SK-N-SH (cell line): ENCODE measurements at regions not wholly inside any gene's neighbourhood (a gene's known extent, or its start where the extent isn't known, plus 50 kb on each side); places are given as distances from the start of the nearest gene placed in this dataset.

Experiments
- CTCF ChIA-PET: fragments of 300-600, 350-600 bp; formaldehyde crosslinking; extraction: SDS; loops from one replicate; lab custom pipeline; 2021; lab: Yijun Ruan, JAX
- POLR2A ChIA-PET: fragments of 350-600 bp; sonication (Branson Sonifier 250); formaldehyde crosslinking; extraction: SDS; loops from one replicate; lab custom pipeline; 2020; ENCODE audit warnings: antibody characterized with exemption, inconsistent platforms; lab: Yijun Ruan, JAX
- DNase-seq: peaks from one replicate; pipeline ENCODE4 v3.0.0; 2012
- H2AFZ ChIP-seq: fragments of 200-600 bp; sonication (generic); 2 replicates; pipeline ENCODE4 v1.8.1; 2016; ENCODE audit warnings: antibody characterized with exemption, mild to moderate bottlenecking, low read depth
- H3F3A ChIP-seq: fragments of 200-600 bp; sonication (generic); replicated peaks from 2 replicates; pipeline ENCODE3; 2016; ENCODE audit warnings: antibody characterized with exemption, mild to moderate bottlenecking; ENCODE audit not compliant: insufficient read depth
- H3K27ac ChIP-seq, 2 experiments: fragments of 200-500 bp in 1 of 2; fragments of 200-600 bp in 1 of 2; sonication (Bioruptor generic) in 1 of 2; sonication (generic), shearing (Covaris generic) in 1 of 2; 2 replicates each; pipeline versions ENCODE4 v1.5.1 to v1.6.1; 2014 to 2016; ENCODE audit warnings: low read depth in 2 of 2, inconsistent platforms in 1 of 2, low read length in 1 of 2, mild to moderate bottlenecking in 1 of 2, mixed read lengths in 1 of 2
- H3K27me3 ChIP-seq: fragments of 200-600 bp; sonication (generic), shearing (Covaris generic); 2 replicates; pipeline ENCODE4 v1.6.1; 2016; ENCODE audit warnings: mixed run types; ENCODE audit not compliant: insufficient read depth
- H3K36me3 ChIP-seq, 2 experiments: fragments of 200-500 bp in 1 of 2; fragments of 200-600 bp in 1 of 2; sonication (Bioruptor generic) in 1 of 2; sonication (generic) in 1 of 2; replicated peaks in 1 of 2; 2 replicates each; pipeline versions ENCODE3 to v1.5.1; 2014 to 2016; ENCODE audit warnings: low read length in 1 of 2, mild to moderate bottlenecking in 1 of 2; ENCODE audit not compliant: insufficient read depth in 2 of 2, control insufficient read depth in 1 of 2
- H3K4me1 ChIP-seq, 2 experiments: fragments of 200-500 bp in 1 of 2; fragments of 200-600 bp in 1 of 2; sonication (Bioruptor generic) in 1 of 2; sonication (generic), shearing (Covaris generic) in 1 of 2; 2 replicates each; pipeline versions ENCODE4 v1.5.1 to v1.6.1; 2014 to 2016; ENCODE audit warnings: low read depth in 1 of 2, low read length in 1 of 2, mixed run types in 1 of 2; ENCODE audit not compliant: insufficient read depth in 2 of 2, control insufficient read depth in 1 of 2
- H3K4me2 ChIP-seq: fragments of 200-600 bp; sonication (generic), shearing (Covaris generic); 2 replicates; pipeline ENCODE4 v1.6.1; 2017; ENCODE audit warnings: mixed run types
- H3K4me3 ChIP-seq, 2 experiments: fragments of 200-500 bp in 1 of 2; fragments of 200-600 bp in 1 of 2; sonication (Bioruptor generic) in 1 of 2; sonication (generic), shearing (Covaris generic) in 1 of 2; 2 replicates each; pipeline versions ENCODE4 v1.5.1 to v1.8.1; 2014 to 2016; ENCODE audit warnings: low read depth in 2 of 2, inconsistent platforms in 1 of 2, low read length in 1 of 2, mild to moderate bottlenecking in 1 of 2, mixed read lengths in 1 of 2, moderate library complexity in 1 of 2
- H3K79me2 ChIP-seq: fragments of 200-600 bp; sonication (generic); 2 replicates; pipeline ENCODE4 v1.8.1; 2017; ENCODE audit warnings: mild to moderate bottlenecking; ENCODE audit not compliant: insufficient read depth
- H3K9ac ChIP-seq: fragments of 200-600 bp; sonication (generic); 2 replicates; pipeline ENCODE4 v1.6.1; 2017; ENCODE audit warnings: mixed run types
- H3K9me2 ChIP-seq: fragments of 200-600 bp; sonication (generic); 2 replicates; pipeline ENCODE4 v1.6.1; 2017; ENCODE audit warnings: mixed run types
- H3K9me3 ChIP-seq: fragments of 200-600 bp; sonication (generic); 2 replicates; pipeline ENCODE4 v1.6.1; 2017; ENCODE audit warnings: mixed run types, mild to moderate bottlenecking, moderate library complexity
- H4K20me1 ChIP-seq: fragments of 200-600 bp; sonication (generic); 2 replicates; pipeline ENCODE4 v1.6.1; 2017; ENCODE audit warnings: mild to moderate bottlenecking, mixed run types; ENCODE audit not compliant: insufficient read depth
- ELF1 ChIP-seq: IDR thresholded peaks from 2 replicates; pipeline ENCODE4 v1.4.0; 2012
- EZH2phosphoT487 ChIP-seq: fragments of 200-600 bp; sonication (generic); IDR thresholded peaks from 2 replicates; pipeline ENCODE4 v1.6.1; 2017; ENCODE audit warnings: low read depth, mixed run types, mild to moderate bottlenecking, antibody characterized with exemption, moderate library complexity, borderline replicate concordance
- GATA2 ChIP-seq: sonication (generic); formaldehyde crosslinking; IDR thresholded peaks from 2 replicates; pipeline ENCODE4 v1.5.0; 2020; ENCODE audit warnings: mild to moderate bottlenecking, missing genetic modification reagents
- JUND ChIP-seq: IDR thresholded peaks from 2 replicates; pipeline ENCODE4 v1.4.0; 2012
- MXI1 ChIP-seq: IDR thresholded peaks from 2 replicates; pipeline ENCODE4 v1.6.1; 2012; ENCODE audit warnings: mild to moderate bottlenecking, low read depth, low read length, improper control_type of control experiment
- RCOR1 ChIP-seq: fragments of 150-350 bp; IDR thresholded peaks from 2 replicates; pipeline ENCODE4 v1.6.1; 2017; ENCODE audit warnings: antibody characterized with exemption, low read length
- RFX5 ChIP-seq: IDR thresholded peaks from 2 replicates; pipeline ENCODE4 v1.6.1; 2012; ENCODE audit warnings: mild to moderate bottlenecking, improper control_type of control experiment, low read length
- TCF12 ChIP-seq: IDR thresholded peaks from 2 replicates; pipeline ENCODE4 v1.4.0; 2012
- TEAD4 ChIP-seq: IDR thresholded peaks from 2 replicates; pipeline ENCODE4 v1.4.0; 2012; ENCODE audit warnings: mild to moderate bottlenecking, borderline replicate concordance; ENCODE audit not compliant: insufficient read depth
- YY1 ChIP-seq: IDR thresholded peaks from 2 replicates; pipeline ENCODE4 v1.4.0; 2012; ENCODE audit warnings: low read depth, mild to moderate bottlenecking
- WGBS: methylation state at CpG from one replicate; pipeline ENCODE4 v1.1.6; 2017; ENCODE audit warnings: low lambda C conversion rate; 5-methylcytosine and 5-hydroxymethylcytosine counted together
- TF ChIP-seq, protein P1 (sequence below): IDR thresholded peaks from 2 replicates; pipeline ENCODE4 v1.6.1; 2012; ENCODE audit warnings: mild to moderate bottlenecking, low read depth, low read length, moderate library complexity
- TF ChIP-seq, protein P2 (sequence below): IDR thresholded peaks from 2 replicates; pipeline ENCODE4 v1.4.0; 2012; ENCODE audit warnings: low read depth, borderline replicate concordance
- TF ChIP-seq, protein P3 (sequence below): IDR thresholded peaks from 2 replicates; pipeline ENCODE4 v1.4.0; 2012; ENCODE audit warnings: low read depth, borderline replicate concordance

DNA sequence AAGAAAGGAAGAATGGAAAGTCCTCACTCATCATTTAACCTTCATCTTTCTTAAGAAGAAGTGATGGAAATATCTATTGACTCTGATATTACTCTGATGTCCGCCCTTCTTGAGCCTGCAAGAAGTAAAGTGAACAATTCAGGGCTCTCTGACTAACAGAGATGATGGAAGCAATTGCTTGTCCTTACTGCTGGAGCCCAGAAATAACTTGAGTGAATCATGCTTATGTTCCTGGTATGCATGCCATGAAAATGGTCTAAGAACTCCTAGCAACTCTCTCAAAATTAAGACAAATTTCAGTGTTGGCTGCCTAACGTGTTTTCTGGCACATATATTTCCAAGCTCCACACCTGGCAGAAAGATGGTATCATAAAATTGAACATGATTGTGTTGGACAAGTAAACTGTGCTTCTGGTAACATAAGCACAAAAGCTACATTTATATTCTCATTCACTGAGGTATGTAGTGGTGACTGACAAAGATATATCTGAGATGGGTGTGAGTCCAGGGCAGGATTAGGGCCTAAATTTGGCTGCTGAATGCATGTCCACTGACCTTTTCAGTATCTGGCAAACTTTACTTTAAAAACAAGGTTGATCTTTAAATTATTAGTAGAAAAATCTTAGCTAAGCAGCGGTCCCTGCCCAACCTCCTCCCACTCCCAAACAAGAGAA is 109.2 kb upstream of the OTUD4 start (continued):
- 0 out of 2 replicates have a peak, but pooled peaks have one; percentile 10 for TF ChIP-seq TEAD4
- TF ChIP-seq TCF12 = peak; percentile 38; the same call in 1 of the 2 replicates
- TF ChIP-seq, protein P1, sequence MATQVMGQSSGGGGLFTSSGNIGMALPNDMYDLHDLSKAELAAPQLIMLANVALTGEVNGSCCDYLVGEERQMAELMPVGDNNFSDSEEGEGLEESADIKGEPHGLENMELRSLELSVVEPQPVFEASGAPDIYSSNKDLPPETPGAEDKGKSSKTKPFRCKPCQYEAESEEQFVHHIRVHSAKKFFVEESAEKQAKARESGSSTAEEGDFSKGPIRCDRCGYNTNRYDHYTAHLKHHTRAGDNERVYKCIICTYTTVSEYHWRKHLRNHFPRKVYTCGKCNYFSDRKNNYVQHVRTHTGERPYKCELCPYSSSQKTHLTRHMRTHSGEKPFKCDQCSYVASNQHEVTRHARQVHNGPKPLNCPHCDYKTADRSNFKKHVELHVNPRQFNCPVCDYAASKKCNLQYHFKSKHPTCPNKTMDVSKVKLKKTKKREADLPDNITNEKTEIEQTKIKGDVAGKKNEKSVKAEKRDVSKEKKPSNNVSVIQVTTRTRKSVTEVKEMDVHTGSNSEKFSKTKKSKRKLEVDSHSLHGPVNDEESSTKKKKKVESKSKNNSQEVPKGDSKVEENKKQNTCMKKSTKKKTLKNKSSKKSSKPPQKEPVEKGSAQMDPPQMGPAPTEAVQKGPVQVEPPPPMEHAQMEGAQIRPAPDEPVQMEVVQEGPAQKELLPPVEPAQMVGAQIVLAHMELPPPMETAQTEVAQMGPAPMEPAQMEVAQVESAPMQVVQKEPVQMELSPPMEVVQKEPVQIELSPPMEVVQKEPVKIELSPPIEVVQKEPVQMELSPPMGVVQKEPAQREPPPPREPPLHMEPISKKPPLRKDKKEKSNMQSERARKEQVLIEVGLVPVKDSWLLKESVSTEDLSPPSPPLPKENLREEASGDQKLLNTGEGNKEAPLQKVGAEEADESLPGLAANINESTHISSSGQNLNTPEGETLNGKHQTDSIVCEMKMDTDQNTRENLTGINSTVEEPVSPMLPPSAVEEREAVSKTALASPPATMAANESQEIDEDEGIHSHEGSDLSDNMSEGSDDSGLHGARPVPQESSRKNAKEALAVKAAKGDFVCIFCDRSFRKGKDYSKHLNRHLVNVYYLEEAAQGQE = no peak
- 0 out of 2 replicates have a peak, but pooled peaks have one; percentile 21 for TF ChIP-seq JUND
- no peak for TF ChIP-seq YY1
- no peak for TF ChIP-seq GATA2 (CRISPR knock-in tag)
- TF ChIP-seq RCOR1 = no peak
- TF ChIP-seq, protein P2, sequence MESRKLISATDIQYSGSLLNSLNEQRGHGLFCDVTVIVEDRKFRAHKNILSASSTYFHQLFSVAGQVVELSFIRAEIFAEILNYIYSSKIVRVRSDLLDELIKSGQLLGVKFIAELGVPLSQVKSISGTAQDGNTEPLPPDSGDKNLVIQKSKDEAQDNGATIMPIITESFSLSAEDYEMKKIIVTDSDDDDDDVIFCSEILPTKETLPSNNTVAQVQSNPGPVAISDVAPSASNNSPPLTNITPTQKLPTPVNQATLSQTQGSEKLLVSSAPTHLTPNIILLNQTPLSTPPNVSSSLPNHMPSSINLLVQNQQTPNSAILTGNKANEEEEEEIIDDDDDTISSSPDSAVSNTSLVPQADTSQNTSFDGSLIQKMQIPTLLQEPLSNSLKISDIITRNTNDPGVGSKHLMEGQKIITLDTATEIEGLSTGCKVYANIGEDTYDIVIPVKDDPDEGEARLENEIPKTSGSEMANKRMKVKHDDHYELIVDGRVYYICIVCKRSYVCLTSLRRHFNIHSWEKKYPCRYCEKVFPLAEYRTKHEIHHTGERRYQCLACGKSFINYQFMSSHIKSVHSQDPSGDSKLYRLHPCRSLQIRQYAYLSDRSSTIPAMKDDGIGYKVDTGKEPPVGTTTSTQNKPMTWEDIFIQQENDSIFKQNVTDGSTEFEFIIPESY = no peak
- no peak for TF ChIP-seq MXI1

DNA sequence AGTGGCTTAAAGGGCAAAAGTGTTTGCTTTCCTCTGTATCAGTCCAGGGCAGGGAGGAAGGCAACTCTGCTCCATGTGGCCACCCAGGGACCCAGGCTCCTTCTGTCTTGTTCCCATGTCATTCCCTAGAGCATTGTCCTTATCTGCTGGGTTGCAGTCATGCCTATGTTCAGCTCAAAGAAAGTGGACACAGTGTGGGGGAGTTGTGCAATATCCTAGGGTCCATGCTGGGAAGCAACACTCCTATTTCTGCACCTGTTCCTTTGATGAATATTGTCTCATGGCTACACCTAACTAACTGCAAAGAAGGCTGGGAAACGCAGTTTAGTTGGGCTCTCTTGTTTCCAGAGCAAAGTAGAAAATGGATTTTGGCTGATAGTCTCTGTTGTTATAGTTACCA is 107.0 kb upstream of the OTUD4 start:
- no peaks in the 10 kb centered on the region for H3K36me3 ChIP-seq
- H3K4me2 ChIP-seq = no peak overlapping the region
- peaks cover 4% of the 10 kb centered on the region for H3F3A ChIP-seq
- H3K9ac ChIP-seq = no peak overlapping the region
- H3K79me2 ChIP-seq = no peaks in the 10 kb centered on the region
- H2AFZ ChIP-seq = no peak overlapping the region
- TF ChIP-seq TCF12 (no peak), RFX5 (no peak), ELF1 (no peak), EZH2phosphoT487 (no peak)
- TF ChIP-seq, protein P1 = no peak
- TF ChIP-seq, protein P3, sequence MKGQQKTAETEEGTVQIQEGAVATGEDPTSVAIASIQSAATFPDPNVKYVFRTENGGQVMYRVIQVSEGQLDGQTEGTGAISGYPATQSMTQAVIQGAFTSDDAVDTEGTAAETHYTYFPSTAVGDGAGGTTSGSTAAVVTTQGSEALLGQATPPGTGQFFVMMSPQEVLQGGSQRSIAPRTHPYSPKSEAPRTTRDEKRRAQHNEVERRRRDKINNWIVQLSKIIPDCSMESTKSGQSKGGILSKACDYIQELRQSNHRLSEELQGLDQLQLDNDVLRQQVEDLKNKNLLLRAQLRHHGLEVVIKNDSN = no peak
- TF ChIP-seq, all 33 proteins: peak for 0
- DNase-seq = no peak
- Histone ChIP-seq H3K4me3 (no peak overlapping the region), H3K9me2 (no peaks in the 10 kb centered on the region), H4K20me1 (no peaks in the 10 kb centered on the region), H3K27ac (no peak overlapping the region), H3K4me1 (peaks cover 0 to 9% of the 10 kb centered on the region in 2 experiments; a peak in 2 of 4 replicates), H3K27me3 (no peaks in the 10 kb centered on the region), H3K9me3 (no peaks in the 10 kb centered on the region)
- ChIA-PET POLR2A (no interaction called here), CTCF (interaction anchor here (1.5 kb wide), 2 partner anchors 11 to 54 kb away, joined by 3 read pairs; no protein-coding TSS in a partner anchor)
- 75% methylated on average over 1 of the region's 1 CpG for WGBS
